ENCODE measurements at regions not wholly inside any gene's neighbourhood (a gene's known extent, or its start where the extent isn't known, plus 50 kb on each side); places are given as distances from the start of the nearest gene placed in this dataset.
"Not testable (repeated sequence)": the region's sequence is repeated elsewhere in the genome, so short reads cannot be mapped to it uniquely, and the experiment has no call there.

- no peak for DNase-seq
These were observed 679.2 kb downstream of the RPL10L start for GRCh38 chr14:45972416-45972815.

DNA sequence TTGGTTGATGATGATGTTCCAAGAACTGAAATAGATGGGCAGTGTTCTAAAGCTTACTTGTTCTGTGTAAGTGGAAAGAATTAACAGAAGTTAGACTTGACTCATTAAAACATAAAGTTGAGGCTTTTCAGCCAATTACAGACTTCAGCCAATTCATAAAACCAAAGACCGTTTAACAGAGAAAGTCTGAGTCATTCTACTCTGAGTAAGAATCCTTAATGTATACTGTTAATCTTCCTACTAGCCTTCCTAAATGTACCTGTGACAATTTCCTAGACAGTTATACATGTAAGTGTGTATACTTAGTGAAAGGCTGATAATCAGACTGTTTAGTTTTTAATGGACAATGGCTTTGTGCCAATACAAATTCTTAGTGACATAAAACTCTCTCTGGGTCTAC lies 681.0 kb downstream of the RPL10L start:
- no peak for DNase-seq

- DNase-seq, result no peak
These were observed 683.5 kb downstream of the RPL10L start for GRCh38 chr14:45968037-45968436.

DNA sequence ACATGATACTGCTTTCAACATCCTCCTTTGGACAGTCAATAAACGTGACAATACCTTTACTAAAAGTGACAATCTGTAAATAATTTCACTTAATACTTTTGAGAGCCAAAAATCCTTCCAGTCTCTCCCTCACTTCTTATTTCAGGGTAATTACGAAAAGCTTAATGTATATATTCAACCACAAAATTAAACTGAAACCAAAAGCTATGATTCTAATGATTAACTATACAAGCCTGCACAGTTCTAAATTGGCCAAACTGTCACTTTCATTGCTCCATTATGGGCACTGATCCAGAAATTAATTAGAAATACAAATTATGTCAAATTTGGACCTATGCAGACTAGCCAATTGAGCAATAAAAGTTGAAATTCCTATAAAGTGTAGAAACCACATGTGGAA lies 696.5 kb upstream of the MIS18BP1 start:
- DNase-seq, result no peak

- DNase-seq, result no peak
These were observed 694.8 kb upstream of the MIS18BP1 start for GRCh38 chr14:45947830-45948229.

DNA sequence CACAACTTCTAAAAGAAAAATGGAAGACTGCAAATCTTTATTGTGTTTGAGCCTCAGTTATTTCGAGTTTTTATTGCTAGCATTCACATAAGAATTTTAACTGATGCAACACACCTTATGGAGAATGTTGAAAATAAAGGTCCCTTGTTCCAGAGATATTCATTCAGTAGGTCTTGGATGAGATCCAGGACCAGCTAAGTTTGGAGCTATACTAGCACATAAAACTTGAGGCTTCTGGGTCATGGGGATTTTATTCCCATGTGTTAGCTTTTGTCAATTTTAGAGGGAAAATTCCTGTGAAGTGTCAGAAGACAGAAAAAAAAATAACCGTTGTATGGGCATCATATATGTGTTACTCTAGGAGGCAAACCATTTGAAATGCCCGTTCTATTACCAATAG lies 693.2 kb upstream of the MIS18BP1 start:
- no peak for DNase-seq

DNA sequence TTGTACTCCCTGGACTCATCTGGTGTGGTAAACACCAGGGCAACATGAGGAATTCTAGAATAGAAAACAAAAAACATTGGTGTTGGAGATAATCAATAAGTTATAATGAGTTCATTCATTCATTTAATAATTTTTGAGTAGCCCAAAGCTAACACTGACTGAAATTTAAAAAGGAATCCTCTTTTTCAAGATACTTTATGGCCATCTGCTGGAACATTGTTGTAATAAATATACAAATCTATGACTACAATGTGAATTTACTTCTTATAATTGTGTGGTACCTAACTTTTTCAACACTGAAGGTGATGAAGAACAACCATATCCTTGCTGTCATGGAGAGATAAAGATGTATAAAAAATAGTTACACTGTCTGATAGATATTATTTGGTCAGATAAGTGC lies 687.3 kb upstream of the MIS18BP1 start:
- no peak for DNase-seq

DNA sequence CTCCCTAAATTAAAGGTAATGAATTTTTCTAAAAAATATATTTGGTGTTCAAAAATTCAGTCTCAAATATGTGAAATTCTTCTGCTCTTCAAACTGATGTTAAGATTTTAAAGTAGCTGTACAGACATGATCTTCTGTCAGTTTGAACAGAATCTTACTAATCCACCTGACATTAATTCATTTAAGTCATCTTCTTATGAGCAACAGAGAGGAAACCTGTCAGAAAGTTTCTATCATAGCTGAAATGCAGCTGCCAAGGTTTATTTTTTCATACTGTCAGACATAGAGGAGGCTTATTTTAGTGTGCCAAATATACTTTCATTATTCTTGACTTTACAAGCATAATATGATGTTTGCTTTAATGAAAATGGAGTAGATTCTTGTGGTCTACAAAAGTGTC lies 686.6 kb upstream of the MIS18BP1 start:
- DNase-seq, result no peak

DNA sequence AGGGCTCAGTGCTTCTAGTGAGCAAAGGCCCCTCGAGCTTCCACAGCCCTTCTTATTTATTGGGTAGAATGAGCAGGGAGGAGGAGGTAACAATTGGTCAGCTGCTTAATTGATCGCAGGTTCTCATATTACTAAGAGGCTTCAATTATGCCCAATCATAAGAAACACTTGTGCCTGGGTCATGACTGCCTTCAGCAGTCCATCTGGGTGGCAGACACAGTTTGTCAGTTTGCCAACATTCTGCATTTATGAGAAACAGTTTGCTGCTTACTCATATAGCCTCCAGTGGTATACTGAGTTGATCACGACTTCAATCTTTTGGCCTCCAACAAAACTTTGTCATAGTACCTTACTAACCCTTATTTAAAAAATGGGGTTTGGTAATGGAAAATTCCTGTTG lies 667.0 kb upstream of the MIS18BP1 start:
- not testable (repeated sequence) for DNase-seq

GRCh38 chr14:45916340-45916953 lies 663.4 kb upstream of the MIS18BP1 start:
- DNase-seq, result no peak

DNA sequence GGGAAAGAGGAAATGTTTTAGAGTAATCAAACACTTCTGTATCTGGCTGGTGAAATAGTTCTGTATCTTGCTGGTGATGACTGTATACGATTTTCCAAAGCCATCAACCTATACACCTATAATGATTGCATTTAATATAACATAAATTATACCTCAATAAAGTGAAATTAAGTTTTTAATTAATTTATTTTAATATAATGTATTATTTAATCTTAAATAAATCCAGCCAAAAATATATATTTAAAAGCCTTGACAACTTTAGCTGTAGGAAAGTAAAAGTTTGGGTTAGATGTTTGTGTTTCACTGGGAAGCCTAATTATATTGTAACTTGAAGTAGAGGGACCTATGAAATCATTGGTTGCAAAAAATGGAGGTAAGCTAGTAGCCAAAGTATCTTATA lies 654.8 kb upstream of the MIS18BP1 start:
- DNase-seq, result no peak

DNA sequence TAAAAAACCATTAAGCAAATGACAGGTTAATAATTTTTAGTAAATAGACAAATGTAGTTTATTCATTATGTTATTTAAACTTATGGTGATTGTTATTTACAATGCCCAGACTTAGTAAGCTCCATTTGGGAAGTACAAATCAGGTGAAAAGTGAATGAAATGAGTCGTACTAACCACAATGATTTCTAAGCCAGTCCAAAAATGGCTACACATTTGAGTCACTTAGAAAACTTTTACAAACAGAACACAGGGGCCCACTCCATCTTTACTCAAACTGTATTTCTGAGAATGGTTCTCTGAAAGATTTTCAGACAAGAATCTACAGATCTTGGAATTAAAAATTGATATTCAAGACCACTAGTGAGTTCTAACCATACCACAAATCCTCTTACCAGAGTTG lies 653.3 kb upstream of the MIS18BP1 start:
- no peak for DNase-seq

DNA sequence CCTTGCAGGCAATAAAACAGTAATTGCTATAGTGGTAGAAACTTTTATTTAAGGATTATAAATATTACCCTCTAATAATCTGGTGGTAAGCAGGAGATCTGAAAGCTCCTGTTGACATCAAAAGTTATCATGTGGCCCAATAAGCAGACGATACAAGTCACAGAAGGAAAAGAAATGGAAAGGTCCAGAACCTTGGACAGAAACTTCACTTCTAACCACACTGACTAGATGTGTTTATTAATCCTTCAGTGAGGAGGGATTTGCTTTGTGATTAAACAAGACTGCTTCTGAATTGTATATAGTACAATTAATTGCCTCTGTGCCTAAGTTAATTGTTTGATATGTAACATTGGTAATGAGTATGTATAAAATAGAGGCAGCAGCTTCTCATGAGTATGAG lies 652.7 kb upstream of the MIS18BP1 start:
- DNase-seq, result no peak

GRCh38 chr14:45904314-45904713 lies 651.3 kb upstream of the MIS18BP1 start:
- DNase-seq, result no peak

DNA sequence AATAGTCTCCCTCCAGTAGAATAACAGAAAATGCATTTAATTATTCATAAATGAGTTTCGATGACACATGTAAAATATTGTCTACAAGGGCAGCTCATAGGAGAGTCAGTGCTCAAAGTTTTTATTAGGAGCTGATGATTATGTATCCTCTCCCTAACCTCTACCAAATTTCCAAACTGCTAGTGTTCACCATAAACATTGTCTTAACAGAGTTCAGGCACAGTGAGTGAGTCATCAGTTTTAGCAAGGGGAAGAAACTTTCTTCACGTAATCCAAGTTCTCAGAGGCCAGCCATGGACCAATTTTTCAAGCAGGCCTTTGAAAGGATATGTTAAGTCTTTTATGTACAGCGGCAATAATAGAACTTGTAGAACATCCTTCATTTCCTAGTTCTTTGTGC lies 649.2 kb upstream of the MIS18BP1 start:
- no peak for DNase-seq

GRCh38 chr14:45897439-45897838 lies 644.4 kb upstream of the MIS18BP1 start:
- DNase-seq, result no peak

GRCh38 chr14:45893127-45893526 lies 640.1 kb upstream of the MIS18BP1 start:
- no peak for DNase-seq

GRCh38 chr14:45891417-45892080 lies 638.5 kb upstream of the MIS18BP1 start:
- no peak for DNase-seq

- DNase-seq, result not testable (repeated sequence)
These were observed 635.8 kb upstream of the MIS18BP1 start for GRCh38 chr14:45888766-45889285.

GRCh38 chr14:45877981-45878380 lies 625.0 kb upstream of the MIS18BP1 start:
- no peak for DNase-seq

DNA sequence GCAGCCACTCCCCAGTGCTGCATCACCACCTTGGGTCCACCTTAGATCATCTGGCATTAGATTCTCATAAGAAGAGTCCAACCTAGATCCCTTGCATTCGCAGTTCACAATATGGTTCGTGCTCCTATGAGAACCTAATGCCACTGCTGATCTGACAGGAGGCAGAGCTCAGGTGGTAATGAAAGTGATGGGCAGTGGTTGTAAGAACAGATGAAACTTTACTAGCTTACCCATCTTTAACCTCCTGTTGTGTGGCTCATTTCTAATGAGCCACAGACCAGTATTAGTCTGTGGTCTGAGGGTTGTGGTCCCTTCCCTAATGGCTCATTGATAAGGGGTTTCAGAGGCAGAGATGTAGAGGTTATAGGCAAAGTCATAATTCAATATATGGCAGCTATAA lies 615.9 kb upstream of the MIS18BP1 start:
- DNase-seq, result no peak

GRCh38 chr14:45868377-45868776 lies 615.4 kb upstream of the MIS18BP1 start:
- no peak for DNase-seq

DNA sequence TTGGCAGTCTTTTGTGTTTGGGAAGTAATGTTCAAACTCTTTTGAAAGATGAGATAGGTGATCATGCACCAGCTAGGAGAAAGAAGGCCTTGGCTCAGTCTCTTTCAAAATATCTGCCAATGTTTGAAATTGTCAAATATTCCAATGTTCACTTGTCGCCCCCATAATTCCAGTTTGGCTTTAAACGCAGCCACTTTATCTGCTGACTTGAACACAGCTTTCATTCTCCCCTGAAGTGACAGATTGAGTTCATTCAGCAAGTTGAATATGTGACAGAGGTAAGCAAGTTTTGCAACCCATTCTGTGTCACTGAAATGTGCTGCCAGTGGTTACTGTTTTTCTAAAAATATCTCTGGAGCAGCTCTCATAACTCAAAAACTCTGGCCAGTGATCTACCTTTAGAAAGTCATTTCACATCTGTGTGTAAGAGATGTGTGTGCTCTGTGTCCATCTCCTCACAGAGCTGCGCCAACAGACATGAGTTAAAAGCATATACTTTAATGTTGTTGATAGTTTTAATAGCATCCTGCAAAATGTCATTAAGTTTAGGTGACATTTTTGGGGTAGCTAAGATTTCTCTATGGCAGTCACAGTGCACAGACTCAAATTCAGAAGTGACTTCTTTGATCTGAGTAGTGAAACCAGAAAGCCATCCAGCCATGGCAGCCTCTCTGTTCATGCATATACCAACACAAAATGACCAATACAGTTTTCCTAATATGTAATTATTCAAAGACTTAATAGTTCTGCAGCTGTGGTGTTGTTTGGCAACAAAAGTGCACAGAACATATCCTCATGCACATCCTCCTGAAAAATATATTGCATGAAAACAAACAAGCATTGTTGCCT lies 614.3 kb upstream of the MIS18BP1 start:
- no peak for DNase-seq

DNA sequence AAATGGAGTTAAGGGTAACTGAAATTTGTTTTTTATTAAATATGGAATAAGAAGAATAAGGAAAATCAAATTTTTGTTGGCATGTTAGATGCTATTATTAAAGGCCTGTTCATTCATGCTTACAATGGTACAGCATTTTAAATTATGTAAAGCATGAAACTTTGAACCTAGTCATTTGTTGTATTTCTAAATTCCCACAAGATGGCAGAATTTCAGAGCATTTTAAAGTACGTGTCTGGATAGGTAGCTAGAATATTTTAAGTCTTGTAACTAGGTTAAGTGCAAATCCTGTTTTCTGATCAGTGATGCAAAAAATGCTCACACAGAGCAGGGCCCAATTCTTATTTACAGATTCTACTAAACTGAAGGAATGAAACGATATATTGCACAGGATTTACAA lies 585.6 kb upstream of the MIS18BP1 start:
- no peak for DNase-seq

Measured in inflammatory macrophage treated with lipopolysaccharide for 1 hour (primary cell).